Neutrophil (primary cell): ENCODE measurements at regions not wholly inside any gene's neighbourhood (a gene's known extent, or its start where the extent isn't known, plus 50 kb on each side); places are given as distances from the start of the nearest gene placed in this dataset.

Experiments
- H3K27ac ChIP-seq: fragments of 200-600 bp; sonication (generic); 2 replicates; pipeline ENCODE4 v1.5.1; 2016; ENCODE audit warnings: mild to moderate bottlenecking, moderate library complexity
- H3K27me3 ChIP-seq: fragments of 200-600 bp; sonication (generic); 2 replicates; pipeline ENCODE4 v1.6.0; 2016; ENCODE audit warnings: mild to moderate bottlenecking
- H3K36me3 ChIP-seq: fragments of 200-600 bp; sonication (generic); 2 replicates; pipeline ENCODE4 v1.5.1; 2017
- H3K4me1 ChIP-seq, 2 experiments: fragments of 200-600 bp in 1 of 2; sonication (generic) in 1 of 2; 1 replicate in 1 of 2; 2 replicates in 1 of 2; pipeline versions ENCODE4 v1.5.1 to v1.6.1; 2013 to 2016; ENCODE audit warnings: low read depth in 1 of 2, low read length in 1 of 2, mild to moderate bottlenecking in 1 of 2, moderate library complexity in 1 of 2; ENCODE audit not compliant: control insufficient read depth in 1 of 2, insufficient read depth in 1 of 2
- H3K4me3 ChIP-seq, 2 experiments: fragments of 200-600 bp in 1 of 2; sonication (generic) in 1 of 2; 1 replicate in 1 of 2; 2 replicates in 1 of 2; pipeline ENCODE4 v1.5.1; 2013 to 2016; ENCODE audit warnings: low read depth in 1 of 2, low read length in 1 of 2, mild to moderate bottlenecking in 1 of 2, moderate library complexity in 1 of 2
- H3K9me3 ChIP-seq: fragments of 200-600 bp; sonication (generic); 2 replicates; pipeline ENCODE4 v1.5.1; 2016
- TF ChIP-seq, protein P1 (sequence below): fragments of 200-600 bp; sonication (generic); IDR thresholded peaks from 2 replicates; pipeline ENCODE4 v1.5.1; 2016; ENCODE audit warnings: antibody characterized with exemption

GRCh38 chr1:87880098-87880760 lies 551.5 kb downstream of the LMO4 start:
- Histone ChIP-seq H3K4me3 (no peak overlapping the region), H3K9me3 (no peaks in the 10 kb centered on the region), H3K27ac (no peak overlapping the region), H3K27me3 (no peaks in the 10 kb centered on the region), H3K4me1 (no peaks in the 10 kb centered on the region), H3K36me3 (no peaks in the 10 kb centered on the region)
- TF ChIP-seq, protein P1, sequence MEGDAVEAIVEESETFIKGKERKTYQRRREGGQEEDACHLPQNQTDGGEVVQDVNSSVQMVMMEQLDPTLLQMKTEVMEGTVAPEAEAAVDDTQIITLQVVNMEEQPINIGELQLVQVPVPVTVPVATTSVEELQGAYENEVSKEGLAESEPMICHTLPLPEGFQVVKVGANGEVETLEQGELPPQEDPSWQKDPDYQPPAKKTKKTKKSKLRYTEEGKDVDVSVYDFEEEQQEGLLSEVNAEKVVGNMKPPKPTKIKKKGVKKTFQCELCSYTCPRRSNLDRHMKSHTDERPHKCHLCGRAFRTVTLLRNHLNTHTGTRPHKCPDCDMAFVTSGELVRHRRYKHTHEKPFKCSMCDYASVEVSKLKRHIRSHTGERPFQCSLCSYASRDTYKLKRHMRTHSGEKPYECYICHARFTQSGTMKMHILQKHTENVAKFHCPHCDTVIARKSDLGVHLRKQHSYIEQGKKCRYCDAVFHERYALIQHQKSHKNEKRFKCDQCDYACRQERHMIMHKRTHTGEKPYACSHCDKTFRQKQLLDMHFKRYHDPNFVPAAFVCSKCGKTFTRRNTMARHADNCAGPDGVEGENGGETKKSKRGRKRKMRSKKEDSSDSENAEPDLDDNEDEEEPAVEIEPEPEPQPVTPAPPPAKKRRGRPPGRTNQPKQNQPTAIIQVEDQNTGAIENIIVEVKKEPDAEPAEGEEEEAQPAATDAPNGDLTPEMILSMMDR: no peak

DNA sequence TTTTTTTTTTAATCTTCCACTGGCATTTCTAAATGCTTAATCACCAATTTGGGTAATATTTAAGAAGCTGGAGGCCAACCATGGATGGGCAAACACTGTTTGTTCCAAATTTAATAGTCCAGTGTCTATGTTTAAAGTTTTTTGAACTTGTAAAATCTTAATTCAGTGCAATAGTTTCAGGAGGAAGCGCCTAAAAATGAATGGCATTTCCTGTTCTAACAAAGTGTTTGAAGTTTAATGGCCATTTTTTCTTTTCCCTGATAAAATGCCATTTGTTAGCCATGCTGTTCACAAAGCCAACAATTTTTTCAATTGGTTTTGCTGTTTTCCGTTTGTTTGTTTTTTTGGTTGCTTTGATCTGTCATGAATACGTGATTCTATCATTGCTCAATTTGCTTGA lies 552.1 kb downstream of the LMO4 start:
- Histone ChIP-seq H3K4me3 (no peak overlapping the region), H3K4me1 (no peaks in the 10 kb centered on the region), H3K27ac (no peak overlapping the region), H3K36me3 (no peaks in the 10 kb centered on the region), H3K9me3 (no peaks in the 10 kb centered on the region), H3K27me3 (no peaks in the 10 kb centered on the region)
- TF ChIP-seq, protein P1: no peak

DNA sequence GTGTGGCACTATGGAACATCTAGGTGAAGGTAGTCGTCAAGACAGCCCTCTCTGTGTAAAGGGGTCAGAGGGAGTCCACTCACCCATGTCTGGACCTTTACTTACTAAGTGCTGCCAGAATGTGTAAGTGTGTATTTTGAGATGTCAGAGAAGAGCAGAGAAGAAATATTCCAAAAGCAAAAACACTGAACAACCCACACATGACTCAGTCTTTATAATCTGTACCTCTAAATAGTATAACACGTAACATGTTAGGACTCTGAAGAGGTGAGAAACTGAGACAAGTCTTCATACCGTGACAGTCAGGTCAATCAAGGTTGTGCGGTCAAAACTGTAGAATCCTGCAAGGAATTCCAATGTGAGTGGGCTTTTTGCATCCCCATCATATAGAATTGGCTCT lies 555.2 kb downstream of the LMO4 start:
- TF ChIP-seq, protein P1: no peak
- Histone ChIP-seq H3K4me3 (no peak overlapping the region), H3K27me3 (no peaks in the 10 kb centered on the region), H3K4me1 (no peaks in the 10 kb centered on the region), H3K9me3 (no peaks in the 10 kb centered on the region), H3K27ac (no peak overlapping the region), H3K36me3 (no peaks in the 10 kb centered on the region)

- H3K27me3 ChIP-seq: no peaks in the 10 kb centered on the region
- no peaks in the 10 kb centered on the region for H3K9me3 ChIP-seq
- H3K4me3 ChIP-seq: no peak overlapping the region
- no peaks in the 10 kb centered on the region for H3K4me1 ChIP-seq
- H3K27ac ChIP-seq: no peak overlapping the region
- no peaks in the 10 kb centered on the region for H3K36me3 ChIP-seq
- TF ChIP-seq, protein P1: no peak
These were observed 555.9 kb downstream of the LMO4 start for GRCh38 chr1:87884581-87884980.

DNA sequence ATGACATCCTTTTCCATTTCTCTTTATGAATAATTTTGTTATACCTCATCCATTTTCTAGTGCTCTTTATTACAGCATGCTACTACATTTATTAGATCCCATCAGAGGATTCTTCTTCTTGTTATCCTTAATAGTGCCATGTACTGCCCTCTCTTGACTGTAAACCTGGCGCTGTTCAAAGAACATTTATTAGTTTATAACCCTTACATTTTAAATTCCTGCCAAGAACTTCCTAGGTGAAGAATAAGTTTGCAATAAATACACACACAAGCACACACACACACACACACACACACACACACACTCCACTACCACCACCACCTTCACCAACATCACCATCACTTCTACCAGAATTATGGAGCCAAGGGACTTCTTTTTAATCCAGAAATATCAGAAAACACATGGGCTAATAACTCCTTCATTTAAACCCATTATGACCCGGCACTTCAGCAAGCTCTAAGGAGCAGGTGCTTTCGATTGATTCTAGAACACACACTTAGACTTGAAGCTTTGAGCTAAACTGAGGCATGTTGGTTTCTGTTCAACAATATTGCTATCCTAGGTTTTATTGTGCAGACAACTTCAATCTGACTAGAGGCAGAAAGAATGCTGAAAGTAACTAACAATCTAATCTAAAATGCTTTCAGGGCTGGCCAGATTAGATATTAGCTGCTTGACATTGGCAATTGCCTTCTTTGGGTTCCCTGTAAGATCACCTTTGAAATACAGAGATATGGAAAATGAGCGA lies 556.8 kb downstream of the LMO4 start:
- Histone ChIP-seq H3K27ac (no peak overlapping the region), H3K9me3 (no peaks in the 10 kb centered on the region), H3K36me3 (no peaks in the 10 kb centered on the region), H3K4me3 (no peak overlapping the region), H3K4me1 (no peaks in the 10 kb centered on the region), H3K27me3 (no peaks in the 10 kb centered on the region)
- TF ChIP-seq, protein P1: no peak
